ENCODE measurements at regions not wholly inside any gene's neighbourhood (a gene's known extent, or its start where the extent isn't known, plus 50 kb on each side); places are given as distances from the start of the nearest gene placed in this dataset.
A peak's percentile ranks its signal among the peaks of the same experiment; 100 is the strongest.
"Not testable (repeated sequence)": the region's sequence is repeated elsewhere in the genome, so short reads cannot be mapped to it uniquely, and the experiment has no call there.

DNA sequence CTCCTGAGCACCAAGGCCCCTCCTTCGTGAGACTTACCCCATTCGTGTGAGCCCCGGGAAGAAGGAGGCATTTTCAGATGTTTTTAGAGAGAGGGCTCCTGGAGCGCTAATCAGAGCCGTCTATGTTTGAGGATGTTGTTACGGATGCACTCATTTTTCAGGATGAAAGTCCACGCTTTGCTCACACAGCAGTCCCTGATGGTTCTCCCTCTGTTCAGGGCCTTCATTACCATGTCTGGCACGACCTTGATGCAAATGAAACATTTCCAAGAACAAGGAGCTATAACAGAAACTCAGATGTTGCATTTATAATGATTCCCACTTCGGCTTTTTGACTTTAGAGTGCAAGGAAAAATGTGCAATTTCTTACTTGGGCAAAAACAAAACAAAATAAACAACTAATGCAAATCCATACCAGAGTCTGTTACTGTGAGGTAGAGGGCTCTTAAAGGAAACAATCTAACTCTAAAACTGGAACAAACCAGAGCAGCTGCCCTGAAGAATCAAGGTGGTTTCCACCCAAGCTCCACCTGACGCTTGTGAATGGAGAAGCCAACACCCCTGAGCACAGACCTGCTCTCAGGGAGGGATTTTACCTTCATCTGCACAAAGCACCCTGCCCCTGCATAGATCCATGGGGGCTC is 181.7 kb upstream of the FAM240B start:
- H2AFZ ChIP-seq (ENCODE audit: low read length); H4K20me1 ChIP-seq (ENCODE audit: insufficient read depth, low read length); H3K27me3 ChIP-seq (ENCODE audit: control insufficient read depth in 1 of 2, insufficient read depth in 2 of 2, low read length in 2 of 2); intact Hi-C loops (cut with micrococcal nuclease; ENCODE audit: unreplicated experiment); H3K27ac ChIP-seq (ENCODE audit: extremely low read length, insufficient read depth, low read length); H3K4me3 ChIP-seq (replicated peaks in 1 of 3; ENCODE audit: insufficient read depth in 1 of 3, low read depth in 2 of 3, low read length in 3 of 3); H3K9ac ChIP-seq (ENCODE audit: insufficient read depth, low read depth, low read length); H3K36me3 ChIP-seq (replicated peaks in 1 of 2; ENCODE audit: control insufficient read depth in 1 of 2, insufficient read depth in 2 of 2, low read length in 2 of 2); H3K4me2 ChIP-seq (ENCODE audit: low read depth, low read length); BruUV-seq (replicated peaks); FAIRE-seq; DNase-seq (ENCODE audit: low spot score); H3K79me2 ChIP-seq (ENCODE audit: insufficient read depth, low read length); POLR2A ChIA-PET; CTCF ChIA-PET (ENCODE audit: low intra/inter-chr PET ratio, low total read pairs); in situ Hi-C loops (cut with HindIII; ENCODE audit: extremely low pct_ligation_motif_present, low pct_unique_long_range_greater_than_20kb); H3K4me1 ChIP-seq (ENCODE audit: insufficient read depth, low read length); H3K9me3 ChIP-seq (ENCODE audit: low read length): not testable (repeated sequence)
- ATAC-seq, result peak; percentile 75
- no CpG with 5 or more reads among the region's 10 CpGs for WGBS (ENCODE audit: low lambda C conversion rate)

DNA sequence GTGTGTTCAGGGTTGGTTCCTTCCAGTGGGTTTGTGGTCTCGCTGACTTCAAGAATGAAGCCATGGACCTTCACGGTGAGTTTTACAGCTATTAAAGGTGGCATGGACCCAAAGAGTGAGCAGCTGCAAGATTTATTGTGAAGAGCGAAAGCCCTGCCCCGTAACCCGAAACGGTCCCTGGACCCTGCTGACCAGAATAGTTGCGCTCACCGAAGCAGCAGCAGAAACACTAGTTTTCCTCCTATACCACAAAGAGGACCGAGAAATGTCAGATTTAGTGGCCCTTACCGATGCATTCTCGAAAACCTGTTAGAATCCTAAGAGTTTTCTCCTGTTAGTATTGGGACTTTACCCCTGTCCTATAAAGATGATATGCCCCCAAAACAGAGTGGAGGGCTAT is 176.5 kb upstream of the FAM240B start:
- DNase-seq (ENCODE audit: low spot score); intact Hi-C loops (cut with micrococcal nuclease; ENCODE audit: unreplicated experiment); H3K79me2 ChIP-seq (ENCODE audit: insufficient read depth, low read length); H3K36me3 ChIP-seq (replicated peaks in 1 of 2; ENCODE audit: control insufficient read depth in 1 of 2, insufficient read depth in 2 of 2, low read length in 2 of 2); H3K4me2 ChIP-seq (ENCODE audit: low read depth, low read length); H3K27ac ChIP-seq (ENCODE audit: extremely low read length, insufficient read depth, low read length); CTCF ChIA-PET (ENCODE audit: low intra/inter-chr PET ratio, low total read pairs); H4K20me1 ChIP-seq (ENCODE audit: insufficient read depth, low read length); BruUV-seq (replicated peaks); H3K4me3 ChIP-seq (replicated peaks in 1 of 3; ENCODE audit: insufficient read depth in 1 of 3, low read depth in 2 of 3, low read length in 3 of 3); H3K4me1 ChIP-seq (ENCODE audit: insufficient read depth, low read length); in situ Hi-C loops (cut with HindIII; ENCODE audit: extremely low pct_ligation_motif_present, low pct_unique_long_range_greater_than_20kb); FAIRE-seq; ATAC-seq; H3K27me3 ChIP-seq (ENCODE audit: control insufficient read depth in 1 of 2, insufficient read depth in 2 of 2, low read length in 2 of 2); H3K9me3 ChIP-seq (ENCODE audit: low read length); H3K9ac ChIP-seq (ENCODE audit: insufficient read depth, low read depth, low read length); H2AFZ ChIP-seq (ENCODE audit: low read length); POLR2A ChIA-PET: not testable (repeated sequence)
- WGBS (ENCODE audit: low lambda C conversion rate), result 74% methylated on average over 9 of the region's 11 CpGs

DNA sequence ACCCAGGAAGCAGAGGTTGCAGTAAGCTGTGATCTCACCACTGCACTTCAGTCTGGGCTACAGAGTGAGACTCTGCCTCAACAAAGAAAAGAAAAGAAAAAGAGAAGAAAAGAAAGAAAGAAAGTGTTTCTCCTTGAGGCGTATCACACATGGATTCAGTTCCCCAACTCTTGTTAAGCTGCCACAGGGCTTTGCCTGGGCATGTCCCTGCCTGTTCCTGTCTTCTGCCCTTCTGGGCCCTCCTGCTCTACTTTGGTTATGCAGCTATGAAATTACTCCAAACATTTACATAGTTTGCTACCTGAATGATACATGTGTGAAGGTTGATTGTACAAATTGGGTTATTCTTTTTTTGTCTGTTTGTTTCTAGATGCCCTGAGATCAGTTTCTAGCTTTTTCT is 175.3 kb upstream of the FAM240B start:
- H3K4me3 ChIP-seq (replicated peaks in 1 of 3; ENCODE audit: insufficient read depth in 1 of 3, low read depth in 2 of 3, low read length in 3 of 3); in situ Hi-C loops (cut with HindIII; ENCODE audit: extremely low pct_ligation_motif_present, low pct_unique_long_range_greater_than_20kb); H4K20me1 ChIP-seq (ENCODE audit: insufficient read depth, low read length); H3K4me1 ChIP-seq (ENCODE audit: insufficient read depth, low read length); H3K9me3 ChIP-seq (ENCODE audit: low read length); H2AFZ ChIP-seq (ENCODE audit: low read length); H3K4me2 ChIP-seq (ENCODE audit: low read depth, low read length); BruUV-seq (replicated peaks); DNase-seq (ENCODE audit: low spot score); H3K27ac ChIP-seq (ENCODE audit: extremely low read length, insufficient read depth, low read length); H3K36me3 ChIP-seq (replicated peaks in 1 of 2; ENCODE audit: control insufficient read depth in 1 of 2, insufficient read depth in 2 of 2, low read length in 2 of 2); H3K79me2 ChIP-seq (ENCODE audit: insufficient read depth, low read length); H3K27me3 ChIP-seq (ENCODE audit: control insufficient read depth in 1 of 2, insufficient read depth in 2 of 2, low read length in 2 of 2); CTCF ChIA-PET (ENCODE audit: low intra/inter-chr PET ratio, low total read pairs); intact Hi-C loops (cut with micrococcal nuclease; ENCODE audit: unreplicated experiment); H3K9ac ChIP-seq (ENCODE audit: insufficient read depth, low read depth, low read length); ATAC-seq; POLR2A ChIA-PET; FAIRE-seq: not testable (repeated sequence)
- no CpG with 5 or more reads among the region's 1 CpG for WGBS (ENCODE audit: low lambda C conversion rate)

Measured in HepG2 (cell line).